ENCODE measurements at regions not wholly inside any gene's neighbourhood (a gene's known extent, or its start where the extent isn't known, plus 50 kb on each side); places are given as distances from the start of the nearest gene placed in this dataset.
A peak's percentile ranks its signal among the peaks of the same experiment; 100 is the strongest.

- no peak for TF ChIP-seq CTCF (IDR thresholded peaks at IDR 0.05; ENCODE audit: insufficient read depth, low read depth, low read length, missing control alignments)
- no peak overlapping the region for H3K4me3 ChIP-seq (ENCODE audit: low read length)
- no peak for DNase-seq (ENCODE audit: low read depth)
These were observed 92.1 kb upstream of the ADAMTS5 start for GRCh38 chr21:27058673-27059605.

GRCh38 chr21:27057997-27058396, 91.1 kb upstream of the ADAMTS5 start:
- H3K4me3 ChIP-seq (ENCODE audit: low read length) = no peak overlapping the region
- peak; percentile 52 for DNase-seq (ENCODE audit: low read depth)
- TF ChIP-seq CTCF (IDR thresholded peaks at IDR 0.05; ENCODE audit: insufficient read depth, low read depth, low read length, missing control alignments) = no peak

- no peak overlapping the region for H3K4me3 ChIP-seq (ENCODE audit: low read length)
- DNase-seq (ENCODE audit: low read depth) = peak; percentile 75
- no peak for TF ChIP-seq CTCF (IDR thresholded peaks at IDR 0.05; ENCODE audit: insufficient read depth, low read depth, low read length, missing control alignments)
These were observed 80.9 kb upstream of the ADAMTS5 start for GRCh38 chr21:27047658-27048314.

GRCh38 chr21:27047283-27047657, 80.4 kb upstream of the ADAMTS5 start:
- TF ChIP-seq CTCF (IDR thresholded peaks at IDR 0.05; ENCODE audit: insufficient read depth, low read depth, low read length, missing control alignments) = no peak
- DNase-seq (ENCODE audit: low read depth) = peak; percentile 68
- H3K4me3 ChIP-seq (ENCODE audit: low read length) = no peak overlapping the region

GRCh38 chr21:27045281-27045985, 78.5 kb upstream of the ADAMTS5 start:
- H3K4me3 ChIP-seq (ENCODE audit: low read length) = no peak overlapping the region
- TF ChIP-seq CTCF (IDR thresholded peaks at IDR 0.05; ENCODE audit: insufficient read depth, low read depth, low read length, missing control alignments) = no peak
- no peak for DNase-seq (ENCODE audit: low read depth)

- no peak for TF ChIP-seq CTCF (IDR thresholded peaks at IDR 0.05; ENCODE audit: insufficient read depth, low read depth, low read length, missing control alignments)
- DNase-seq (ENCODE audit: low read depth) = no peak
- no peak overlapping the region for H3K4me3 ChIP-seq (ENCODE audit: low read length)
These were observed 76.5 kb upstream of the ADAMTS5 start for GRCh38 chr21:27043377-27043776.
